ENCODE measurements at regions not wholly inside any gene's neighbourhood (a gene's known extent, or its start where the extent isn't known, plus 50 kb on each side); places are given as distances from the start of the nearest gene placed in this dataset.

DNA sequence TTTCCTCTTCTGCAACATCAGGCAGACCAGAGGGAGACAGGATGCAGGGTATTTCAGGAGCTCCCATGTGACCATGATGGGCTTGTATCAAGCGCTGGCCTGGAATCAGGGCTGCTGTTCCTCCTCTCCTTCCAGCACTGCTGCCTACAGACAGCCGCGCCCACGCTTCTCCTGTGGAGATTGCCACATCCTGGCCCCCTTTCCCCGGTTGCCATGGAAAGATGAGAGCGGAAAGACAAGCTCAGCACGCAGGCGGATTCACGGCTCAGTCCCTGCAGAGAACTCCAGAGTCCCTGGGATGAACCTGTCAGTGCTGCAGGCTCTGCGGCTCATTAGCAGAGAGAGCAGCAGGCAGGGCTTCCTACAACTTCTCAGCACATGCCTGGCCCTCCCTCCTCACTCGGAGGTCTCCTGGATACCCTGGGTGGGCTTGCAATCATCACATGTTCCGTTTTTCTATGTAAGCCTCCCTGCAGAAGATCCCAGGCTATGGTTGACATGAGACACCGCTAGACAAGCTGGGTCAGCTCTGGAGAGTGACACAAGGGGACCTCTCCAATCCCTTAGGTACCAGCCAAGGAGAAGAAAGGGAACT lies 497.8 kb upstream of the MYT1L start:
- DNase-seq (ENCODE audit: low read depth): no peak

DNA sequence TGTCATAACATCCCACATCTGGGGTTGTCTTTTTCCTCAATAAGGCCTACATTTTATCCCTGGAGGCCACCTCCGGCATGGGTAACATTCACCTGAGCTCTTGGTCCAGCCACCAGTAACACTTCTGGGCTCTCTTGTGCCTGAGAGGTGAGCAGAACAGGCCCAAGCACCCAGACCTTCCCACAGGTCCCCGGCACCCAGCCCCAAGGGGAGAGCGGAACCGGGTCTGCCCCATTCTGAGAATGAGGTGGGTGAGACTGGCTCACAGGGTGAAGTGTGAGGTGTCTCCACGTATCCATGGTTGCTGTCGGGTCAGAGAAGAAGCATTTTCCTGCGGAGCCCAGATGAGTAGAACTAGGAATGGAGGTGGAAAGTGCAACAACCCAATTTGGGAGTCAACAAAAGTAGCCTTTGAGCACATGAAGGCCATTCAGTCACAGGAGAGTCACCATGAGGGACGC lies 496.7 kb upstream of the MYT1L start:
- DNase-seq (ENCODE audit: low read depth): no peak

DNA sequence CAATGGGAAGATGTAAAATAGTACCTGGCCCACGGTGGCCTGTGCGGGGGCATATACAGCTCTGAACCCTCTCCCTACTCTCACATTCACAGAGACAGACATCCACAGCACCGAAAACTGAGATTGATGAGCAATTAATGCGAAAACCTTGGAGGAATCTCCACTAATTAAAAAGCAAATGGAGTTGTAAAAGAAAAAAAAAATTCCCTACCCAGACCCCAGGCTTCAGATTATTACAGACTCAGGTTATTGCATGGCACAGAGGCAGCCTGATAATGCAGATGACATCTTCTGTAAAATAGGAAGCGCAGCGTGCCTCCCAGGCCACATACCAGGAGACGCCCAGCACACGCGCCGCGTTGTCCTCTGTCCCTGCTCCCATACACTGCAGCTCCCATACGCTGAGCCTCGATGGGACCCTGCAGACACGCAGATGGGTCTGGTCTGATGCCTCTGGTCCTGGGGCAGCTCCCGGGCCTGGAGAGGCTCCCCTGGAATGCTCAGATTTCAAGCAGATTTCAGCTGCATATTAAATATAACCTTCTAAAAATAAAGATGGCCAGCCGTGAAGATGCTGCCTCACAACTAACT lies 496.1 kb upstream of the MYT1L start:
- DNase-seq (ENCODE audit: low read depth): no peak

DNA sequence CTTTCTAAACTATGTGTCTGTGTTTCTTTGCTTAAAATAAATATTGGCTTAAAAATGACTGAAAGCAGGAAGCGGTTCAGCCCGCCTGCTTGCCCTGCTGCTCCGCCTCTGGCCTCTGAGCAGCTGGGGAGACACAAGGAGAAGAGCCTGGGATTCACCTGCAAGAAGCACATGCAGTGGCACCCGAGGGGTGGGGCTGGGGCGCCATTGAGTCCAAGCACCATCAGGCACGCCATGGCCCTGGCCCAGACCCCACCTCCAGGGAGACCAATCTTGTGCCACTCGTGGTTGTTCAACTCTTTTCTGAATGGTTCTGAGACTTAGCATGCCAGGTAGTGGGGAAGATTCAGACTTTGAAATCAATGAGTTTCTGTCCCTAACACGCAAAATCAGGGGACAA lies 495.5 kb upstream of the MYT1L start:
- DNase-seq (ENCODE audit: low read depth): no peak

DNA sequence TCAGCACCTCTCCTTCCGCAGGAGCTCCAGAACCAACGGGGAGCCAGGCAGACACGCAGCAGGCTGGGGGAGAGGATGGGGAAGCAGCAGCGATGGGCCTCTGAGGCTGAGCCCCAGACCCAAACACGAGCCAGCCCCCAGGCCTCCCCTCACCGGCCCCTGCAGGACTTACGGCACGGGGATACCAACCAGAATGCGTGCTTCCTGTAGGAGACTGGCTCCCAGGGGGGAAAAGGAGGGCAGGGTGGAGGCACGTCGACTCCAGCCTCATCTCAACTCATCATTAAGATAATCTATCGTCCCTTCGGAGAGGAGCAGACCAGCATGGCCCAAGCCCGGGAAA lies 495.1 kb upstream of the MYT1L start:
- no peak for DNase-seq (ENCODE audit: low read depth)

DNA sequence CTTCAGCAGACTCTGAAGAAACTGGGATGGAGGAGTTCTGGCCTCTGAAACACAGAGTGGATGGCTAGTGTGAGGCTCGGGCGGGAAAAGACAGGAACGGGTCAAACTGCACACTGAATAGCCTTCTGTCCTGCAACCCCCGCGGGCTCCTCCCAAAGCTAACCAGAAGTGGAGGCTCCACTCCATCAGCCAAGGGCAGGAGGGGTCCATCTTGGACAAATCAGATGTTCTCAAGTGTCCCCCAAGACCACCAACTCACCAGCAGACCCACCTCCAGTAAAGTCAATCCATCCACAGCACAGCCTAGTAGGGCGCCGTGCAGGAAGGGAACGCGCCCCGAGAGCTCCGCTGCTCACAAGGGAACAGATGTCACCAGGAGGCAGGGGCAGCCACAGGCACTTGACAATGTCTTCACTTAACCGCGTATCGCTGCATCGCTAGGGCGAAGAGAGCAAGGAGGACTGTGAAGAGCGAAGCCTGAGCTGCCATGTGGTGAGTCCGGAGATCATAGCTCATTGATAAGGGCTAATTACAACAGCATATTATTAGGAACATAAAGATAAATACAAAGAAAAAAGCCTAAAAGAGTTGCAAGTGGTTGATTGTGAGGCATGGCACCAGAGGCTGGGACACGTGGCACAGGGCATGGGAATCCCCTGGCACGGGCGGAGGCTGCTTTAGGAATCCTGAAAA lies 494.6 kb upstream of the MYT1L start:
- DNase-seq (ENCODE audit: low read depth): no peak

DNA sequence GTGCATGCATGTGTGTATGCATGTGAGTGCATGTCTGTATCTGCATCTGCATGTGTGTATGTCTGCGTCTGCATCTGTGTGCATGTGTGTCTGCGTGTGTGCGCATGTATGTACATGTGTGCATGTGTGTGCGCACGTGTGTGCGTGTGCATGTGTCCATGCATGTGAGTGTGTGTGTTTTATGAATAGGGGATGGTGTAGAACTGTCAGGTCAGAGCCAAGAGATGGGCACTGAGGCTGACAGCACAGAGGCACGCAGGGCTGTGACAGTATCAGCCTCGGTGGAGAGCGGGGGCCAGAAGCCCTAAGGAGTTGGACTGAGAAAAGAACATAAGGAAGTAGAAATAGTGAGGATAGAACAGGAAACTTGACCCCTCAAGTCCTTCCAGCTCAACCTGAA lies 494.0 kb upstream of the MYT1L start:
- DNase-seq (ENCODE audit: low read depth): no peak

DNA sequence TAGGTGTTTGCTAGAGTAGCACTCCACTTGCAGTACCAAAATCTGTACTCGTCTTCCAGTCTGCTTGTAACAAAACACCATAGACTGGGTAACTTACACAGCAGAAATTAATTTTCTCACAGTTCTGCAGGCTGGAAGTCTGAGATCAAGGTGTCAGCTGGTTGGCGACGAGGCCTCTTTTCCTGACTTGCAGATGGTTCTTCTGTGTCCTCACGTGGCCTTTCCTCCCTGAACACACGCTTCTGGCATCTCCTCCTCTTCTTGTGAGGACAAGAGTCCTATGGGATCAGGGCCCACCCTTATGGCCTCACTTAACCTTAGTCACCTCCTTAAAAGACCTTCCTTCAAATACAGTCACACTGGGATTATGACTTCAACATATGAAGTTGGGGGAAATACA lies 493.5 kb upstream of the MYT1L start:
- no peak for DNase-seq (ENCODE audit: low read depth)

DNA sequence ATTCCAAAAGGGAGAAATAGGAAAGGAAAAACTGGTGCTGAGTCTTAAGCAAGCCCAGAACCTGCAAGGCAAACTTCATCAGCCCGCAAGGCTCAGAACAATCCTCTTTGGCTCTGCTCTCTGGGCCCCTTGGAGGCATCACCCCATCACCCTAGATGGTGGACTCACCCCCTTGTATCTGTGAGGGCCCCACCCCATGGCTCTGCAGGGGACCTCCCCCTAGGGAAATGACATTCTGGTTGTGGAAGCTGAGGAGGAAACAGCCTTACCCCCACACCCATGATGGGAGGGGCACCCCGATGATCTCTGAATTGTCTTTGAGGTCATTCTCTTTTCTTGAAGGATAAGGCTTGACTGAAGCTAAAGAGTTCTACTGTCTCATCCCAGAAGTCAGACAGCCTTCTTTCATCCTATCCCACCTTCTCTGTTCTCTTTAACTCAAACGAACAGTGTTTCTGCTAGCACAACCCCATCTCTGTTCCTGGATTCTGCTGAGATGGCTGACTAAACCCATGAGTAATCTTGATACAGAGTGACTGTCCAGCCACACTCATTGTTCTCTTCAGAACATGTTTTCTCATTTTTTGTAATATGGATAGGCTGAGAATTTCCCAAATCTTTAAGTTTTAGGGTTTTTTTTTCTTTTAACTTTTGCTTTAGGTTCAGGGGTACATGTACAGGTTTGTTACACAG lies 492.1 kb upstream of the MYT1L start:
- no peak for DNase-seq (ENCODE audit: low read depth)

DNA sequence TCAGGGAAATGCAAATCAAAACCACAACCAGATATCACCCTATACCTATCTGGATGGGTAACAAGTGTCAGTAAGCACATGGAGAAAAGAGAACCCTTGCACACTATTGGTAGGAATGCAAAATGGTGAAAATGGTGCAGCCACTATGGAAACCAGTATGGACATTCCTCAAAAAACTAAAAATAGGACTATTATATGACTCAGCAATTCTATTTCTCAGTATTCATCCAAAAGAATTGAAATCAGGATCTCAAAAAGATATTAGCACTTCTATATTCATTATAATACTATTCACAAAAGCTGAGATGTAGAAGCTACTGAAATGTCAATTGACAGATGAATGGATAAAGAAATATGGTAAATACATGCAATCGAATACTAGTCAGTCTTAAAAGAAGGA lies 491.1 kb upstream of the MYT1L start:
- DNase-seq (ENCODE audit: low read depth): no peak

DNA sequence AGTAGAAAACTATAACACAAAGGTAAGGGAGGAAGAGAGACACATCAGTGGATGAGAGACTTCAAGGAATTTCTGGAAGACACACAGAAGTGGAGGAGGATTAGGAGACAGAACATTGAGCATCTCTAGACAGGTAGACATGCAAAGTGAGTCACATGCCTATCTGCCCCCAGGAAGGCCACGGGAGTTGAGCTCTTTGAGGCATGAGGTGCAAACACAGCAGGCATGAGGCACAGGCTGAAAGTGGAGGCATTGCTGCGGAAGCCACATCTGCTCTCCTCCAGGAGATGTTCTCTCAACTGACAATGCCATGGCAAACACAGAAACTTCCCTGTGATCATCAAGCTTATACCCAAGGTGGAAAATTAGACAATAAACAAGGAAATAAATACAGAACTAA lies 481.6 kb upstream of the MYT1L start:
- no peak for DNase-seq (ENCODE audit: low read depth)

DNA sequence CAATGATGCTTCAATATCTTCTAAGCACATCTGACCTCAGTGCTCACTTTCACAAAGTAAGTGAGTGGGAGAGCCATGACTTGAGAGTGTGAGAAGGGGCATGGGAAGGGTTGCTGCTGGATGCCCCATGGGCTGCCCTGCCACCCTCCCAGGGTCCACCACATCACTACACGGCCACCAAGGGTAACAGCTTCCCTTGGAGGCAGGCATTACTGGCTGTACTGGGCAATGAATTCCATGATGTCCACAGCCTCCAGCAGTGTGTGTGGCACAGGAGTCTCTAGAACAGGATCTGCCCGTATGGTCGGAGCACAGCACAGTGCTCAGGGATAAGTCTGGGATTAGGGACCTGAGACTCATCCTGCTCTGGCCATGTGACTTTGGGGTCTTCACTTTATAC lies 481.0 kb upstream of the MYT1L start:
- no peak for DNase-seq (ENCODE audit: low read depth)

DNA sequence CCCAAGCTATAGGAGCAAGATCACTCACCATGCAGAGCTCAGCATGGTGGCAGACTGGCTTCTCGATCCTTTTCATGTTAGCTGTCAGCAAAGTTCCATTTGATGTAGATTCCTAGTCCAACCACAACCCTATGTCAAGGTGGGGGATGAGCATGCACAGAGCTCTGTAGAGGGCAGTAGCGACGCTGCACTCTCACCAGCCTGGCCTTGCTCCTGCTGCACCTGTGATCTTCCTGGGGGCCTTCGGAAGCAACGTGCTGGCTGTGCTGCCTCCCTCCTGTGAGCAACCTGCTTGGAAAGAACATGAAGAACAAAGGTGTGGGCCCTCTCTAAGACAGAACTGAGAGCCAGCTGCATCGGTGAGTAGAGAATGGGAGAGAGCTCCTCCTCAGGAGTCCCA lies 479.4 kb upstream of the MYT1L start:
- no peak for DNase-seq (ENCODE audit: low read depth)

DNA sequence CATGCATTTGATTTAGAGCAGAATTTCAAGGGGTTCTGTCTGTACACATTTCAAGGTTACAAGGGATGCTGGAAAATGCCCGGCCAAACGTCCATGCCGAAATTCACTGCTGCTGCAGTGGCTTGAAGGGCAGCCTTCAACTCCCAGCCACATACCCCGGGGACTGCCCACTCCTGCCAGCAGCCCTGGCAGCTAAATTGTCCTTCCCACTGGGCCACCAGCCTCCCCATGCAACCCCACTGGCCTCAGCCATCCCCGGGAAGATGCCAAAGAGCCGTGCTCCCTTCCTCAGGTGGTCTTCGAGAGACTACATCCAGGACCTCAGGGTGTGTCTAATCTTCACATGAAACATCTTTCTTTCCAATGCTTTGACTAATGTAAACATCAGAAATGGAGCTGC lies 478.7 kb upstream of the MYT1L start:
- no peak for DNase-seq (ENCODE audit: low read depth)

DNA sequence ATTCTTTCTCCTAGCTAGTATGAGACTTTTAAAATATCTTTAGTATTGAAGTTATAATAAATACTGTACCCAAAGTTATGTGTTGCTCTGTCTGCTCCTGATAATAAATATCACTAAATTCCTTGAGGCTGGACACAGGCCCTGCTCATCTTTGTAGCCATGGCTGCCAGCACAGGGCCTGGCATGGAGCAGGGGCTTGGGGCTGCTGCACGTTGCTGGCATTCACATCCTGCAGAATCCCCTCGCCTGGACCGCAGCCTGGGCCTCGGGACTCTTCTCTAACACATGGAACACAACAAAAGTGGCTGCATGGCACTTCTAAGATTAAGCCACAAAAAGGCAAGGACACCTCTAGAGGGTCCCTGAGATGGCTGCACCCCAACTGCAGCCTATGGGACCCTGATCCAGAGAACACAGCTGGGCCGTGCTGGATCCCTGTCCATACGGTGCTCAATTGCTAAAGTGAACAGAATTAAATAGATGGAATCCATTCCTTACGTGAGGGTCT lies 477.5 kb upstream of the MYT1L start:
- no peak for DNase-seq (ENCODE audit: low read depth)

DNA sequence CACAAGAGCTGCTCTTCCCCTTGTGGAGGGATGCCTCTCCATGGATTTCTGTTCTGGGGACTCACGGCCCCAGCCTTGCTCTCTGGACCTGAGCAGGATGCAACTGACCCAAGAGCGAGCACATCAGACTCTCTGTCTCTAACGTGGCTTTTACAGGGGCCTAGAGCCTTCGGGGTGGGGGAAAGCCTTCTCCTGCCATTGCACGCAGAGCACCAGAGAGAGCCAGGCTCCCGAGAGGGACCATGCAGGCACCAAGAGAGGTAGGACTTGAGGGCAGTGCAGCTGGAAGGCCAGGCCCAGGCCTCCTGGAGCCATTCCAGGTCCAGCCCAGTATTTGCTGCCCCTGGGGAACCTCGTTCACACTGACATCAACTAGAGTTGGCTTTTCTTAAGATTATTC lies 475.6 kb upstream of the MYT1L start:
- no peak for DNase-seq (ENCODE audit: low read depth)

DNA sequence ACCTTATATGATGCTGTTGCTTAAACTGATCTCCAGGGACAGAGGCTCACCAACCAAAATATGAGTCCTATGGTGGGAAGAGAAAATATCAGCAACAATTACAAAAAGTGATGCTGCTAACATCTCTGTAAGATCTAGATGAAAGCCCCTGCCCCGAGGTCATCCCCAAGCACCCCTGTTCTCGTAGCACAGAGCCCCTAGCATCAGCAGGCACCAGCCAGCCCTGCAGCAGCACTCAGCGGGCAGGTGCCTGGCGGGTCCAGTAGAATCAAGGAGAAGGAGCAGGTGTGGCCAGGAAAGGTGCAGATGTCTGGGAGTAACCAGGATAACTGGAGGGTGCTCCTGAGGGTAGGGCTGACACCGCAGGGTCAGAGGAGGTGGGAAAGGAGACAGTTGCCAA lies 474.2 kb upstream of the MYT1L start:
- no peak for DNase-seq (ENCODE audit: low read depth)

DNA sequence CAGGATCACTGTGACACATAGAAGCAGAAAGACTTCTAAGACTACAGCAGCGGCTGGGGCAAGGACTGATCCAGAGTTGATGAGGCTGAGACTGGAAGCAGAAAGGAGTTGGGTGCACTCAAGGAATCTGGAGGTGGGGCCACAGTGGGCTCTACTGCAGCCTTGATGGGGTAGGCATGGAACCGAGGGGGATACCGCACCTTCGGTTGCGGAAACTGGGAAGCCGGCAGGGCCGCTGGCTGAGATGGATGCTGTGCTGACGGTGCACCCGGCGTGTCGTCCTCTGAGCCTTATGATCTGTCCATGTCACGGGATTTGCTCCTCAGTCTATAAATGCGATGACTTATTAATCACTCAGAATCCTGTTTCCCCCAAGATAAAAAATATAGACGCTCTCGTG lies 473.5 kb upstream of the MYT1L start:
- DNase-seq (ENCODE audit: low read depth): no peak

DNA sequence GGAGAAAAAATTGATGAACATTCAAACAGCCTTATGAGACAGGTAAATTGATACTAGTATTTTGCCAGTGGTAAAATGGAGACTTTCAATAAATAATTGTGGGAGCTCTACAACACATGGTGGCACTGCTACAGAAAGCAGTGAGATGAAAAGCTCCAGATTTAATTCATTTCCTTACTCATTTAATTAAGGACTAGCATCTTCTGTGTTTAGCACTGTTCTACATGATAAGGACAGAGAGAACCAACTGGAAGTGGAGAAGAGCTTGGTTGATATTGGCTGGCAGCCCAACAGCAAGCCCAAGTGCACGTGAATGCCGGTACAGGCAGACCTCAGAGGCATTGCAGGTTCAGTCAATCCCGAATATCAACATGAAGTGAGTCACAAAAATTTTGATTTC lies 470.4 kb upstream of the MYT1L start:
- DNase-seq (ENCODE audit: low read depth): no peak

DNA sequence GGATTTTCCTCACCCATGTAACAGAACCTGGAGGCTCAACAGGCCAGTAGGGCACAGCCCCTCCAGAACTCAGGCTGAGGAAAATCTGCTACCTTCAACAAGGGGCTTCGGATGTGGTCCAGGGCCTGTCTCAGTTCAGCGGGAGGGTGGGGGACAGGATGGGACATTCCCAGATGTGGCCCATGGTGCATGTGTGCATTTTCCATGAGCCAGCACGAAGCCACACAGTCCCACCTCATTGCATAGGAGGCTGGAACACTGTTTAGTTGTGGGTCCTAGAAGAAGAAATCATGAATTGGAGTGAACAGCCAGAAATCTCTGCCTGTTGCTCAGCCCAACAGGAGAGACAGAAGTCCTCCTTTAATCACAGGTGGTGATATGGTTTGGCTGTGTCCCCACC lies 469.6 kb upstream of the MYT1L start:
- DNase-seq (ENCODE audit: low read depth): no peak

DNA sequence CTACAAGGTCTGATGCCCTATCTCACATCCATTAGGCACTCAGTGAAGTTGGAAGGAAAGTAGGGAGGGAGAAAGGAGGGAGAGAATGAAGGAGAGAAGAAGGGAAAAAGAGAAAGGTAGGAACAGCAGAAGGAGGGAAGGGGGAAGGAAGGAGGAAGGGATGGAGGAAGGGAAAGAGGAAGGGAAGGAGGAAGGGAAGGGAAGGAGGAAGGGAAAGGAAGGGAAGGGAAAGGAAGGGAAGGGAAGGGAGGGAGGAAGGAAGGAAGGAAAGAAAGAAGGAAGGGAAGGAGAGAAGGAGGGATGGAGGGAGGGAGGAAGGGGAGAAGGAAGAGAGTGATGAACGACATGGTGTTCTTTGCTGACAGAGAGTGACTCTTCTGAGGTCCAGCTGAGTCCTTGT lies 468.9 kb upstream of the MYT1L start:
- DNase-seq (ENCODE audit: low read depth): no peak

DNA sequence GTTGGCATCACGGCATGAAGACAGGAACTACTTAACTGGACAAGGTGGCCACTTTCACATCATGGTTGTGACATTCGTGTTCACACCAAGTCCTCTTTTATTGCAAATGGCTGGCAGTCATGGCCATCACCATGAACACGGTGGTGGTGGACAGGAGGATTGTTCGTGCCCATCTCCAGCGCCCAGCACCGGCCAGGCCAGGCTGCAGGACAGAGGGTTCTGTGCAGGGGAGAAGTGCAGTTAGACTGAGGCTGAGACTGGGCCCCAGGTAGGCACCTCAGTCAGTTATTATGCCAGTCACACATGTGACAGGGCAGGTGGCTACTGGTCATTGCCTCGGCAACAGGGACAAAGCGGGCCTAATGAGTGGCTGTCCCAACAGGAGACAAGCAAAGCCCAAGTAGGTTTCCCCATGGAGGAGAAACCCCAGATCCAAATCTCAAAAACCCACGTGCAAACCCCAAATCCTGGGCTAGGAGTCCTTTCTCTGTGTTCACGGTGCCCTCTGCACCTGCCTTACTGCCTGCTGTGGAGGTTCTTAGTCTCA lies 468.1 kb upstream of the MYT1L start:
- no peak for DNase-seq (ENCODE audit: low read depth)

DNA sequence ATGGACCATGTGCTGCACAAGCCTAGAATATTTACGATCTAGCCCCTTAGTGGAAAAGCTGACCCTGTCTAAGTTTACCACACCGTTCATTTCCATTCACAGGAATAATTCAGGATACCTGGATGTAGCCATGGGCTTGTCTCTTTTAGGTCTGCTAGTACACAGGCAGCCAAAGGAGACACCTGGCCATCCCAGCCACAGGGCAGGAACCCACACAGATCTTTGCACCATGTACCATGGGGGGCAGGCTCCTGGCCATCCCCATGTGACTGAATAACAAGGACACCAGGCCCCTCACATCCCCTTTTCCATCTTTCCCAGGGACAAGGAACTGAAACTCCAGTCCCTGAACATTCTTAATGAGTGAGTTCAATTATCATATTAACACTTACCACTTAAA lies 467.3 kb upstream of the MYT1L start:
- no peak for DNase-seq (ENCODE audit: low read depth)

Measured in T-helper 22 cell (primary cell).